MM.1S (cell line): ENCODE measurements at regions not wholly inside any gene's neighbourhood (a gene's known extent, or its start where the extent isn't known, plus 50 kb on each side); places are given as distances from the start of the nearest gene placed in this dataset.

Experiments used
- DNase-seq: peaks from one replicate; pipeline ENCODE4 v3.0.0-alpha.2; 2015
- H2AFZ ChIP-seq: fragments of 300-600 bp; sonication (generic); 2 replicates; pipeline ENCODE4 v1.6.0; 2016; ENCODE audit warnings: antibody characterized with exemption, low read length
- H3F3A ChIP-seq: fragments of 300-600 bp; sonication (generic); 2 replicates; pipeline ENCODE4 v1.6.1; 2016; ENCODE audit warnings: mild to moderate bottlenecking, antibody characterized with exemption, low read length, moderate library complexity, mixed read lengths; ENCODE audit not compliant: insufficient read depth
- H3K27ac ChIP-seq: fragments of 300-600 bp; sonication (generic); 2 replicates; pipeline ENCODE4 v1.5.1; 2016; ENCODE audit warnings: mild to moderate bottlenecking, low read length
- H3K27me3 ChIP-seq: fragments of 300-600 bp; sonication (generic); replicated peaks from 2 replicates; pipeline ENCODE4 v1.6.0; 2016; ENCODE audit warnings: low read length; ENCODE audit not compliant: insufficient read depth
- H3K36me3 ChIP-seq: fragments of 300-600 bp; sonication (generic); replicated peaks from 2 replicates; pipeline ENCODE4 v1.6.1; 2016; ENCODE audit warnings: mild to moderate bottlenecking, low read length, mixed read lengths; ENCODE audit not compliant: insufficient read depth
- H3K4me1 ChIP-seq: fragments of 300-600 bp; sonication (generic); 2 replicates; pipeline ENCODE4 v1.6.1; 2016; ENCODE audit warnings: low read length, mixed read lengths
- H3K4me2 ChIP-seq: fragments of 300-600 bp; sonication (generic); 2 replicates; pipeline ENCODE4 v1.6.0; 2016; ENCODE audit warnings: low read depth, low read length
- H3K4me3 ChIP-seq: fragments of 300-600 bp; sonication (generic); 2 replicates; pipeline ENCODE4 v1.5.1; 2016; ENCODE audit warnings: low read length, mixed read lengths
- H3K79me2 ChIP-seq: fragments of 300-600 bp; sonication (generic); 2 replicates; pipeline ENCODE4 v1.6.1; 2016; ENCODE audit warnings: mixed run types, low read length, mixed read lengths
- H3K9ac ChIP-seq: fragments of 300-600 bp; sonication (generic); 2 replicates; pipeline ENCODE4 v1.6.1; 2016; ENCODE audit warnings: low read length, mixed read lengths
- H3K9me2 ChIP-seq: fragments of 300-600 bp; sonication (generic); replicated peaks from 2 replicates; pipeline ENCODE4 v1.6.1; 2016; ENCODE audit warnings: mild to moderate bottlenecking, low read length, mixed read lengths; ENCODE audit not compliant: insufficient read depth
- H3K9me3 ChIP-seq: fragments of 300-600 bp; sonication (generic); replicated peaks from 2 replicates; pipeline ENCODE4 v1.6.1; 2016; ENCODE audit warnings: mild to moderate bottlenecking, low read length, mixed read lengths; ENCODE audit not compliant: insufficient read depth
- H4K20me1 ChIP-seq: fragments of 300-600 bp; sonication (generic); 2 replicates; pipeline ENCODE4 v1.6.1; 2016; ENCODE audit warnings: mild to moderate bottlenecking, low read length, moderate library complexity, mixed read lengths; ENCODE audit not compliant: insufficient read depth
- EZH2 ChIP-seq: fragments of 300-600 bp; sonication (generic); optimal IDR thresholded peaks from 2 replicates; pipeline ENCODE3; 2017; ENCODE audit warnings: low read depth, mild to moderate bottlenecking, antibody characterized with exemption, low read length, mixed read lengths
- EZH2phosphoT487 ChIP-seq: fragments of 300-600 bp; sonication (generic); IDR thresholded peaks from 2 replicates; pipeline ENCODE4 v1.6.1; 2018; ENCODE audit warnings: antibody characterized with exemption, low read length
- TF ChIP-seq, protein P1 (sequence below): fragments of 300-600 bp; sonication (generic); IDR thresholded peaks from 2 replicates; pipeline ENCODE4 v1.5.1; 2016; ENCODE audit warnings: antibody characterized with exemption, low read length, mixed read lengths

DNA sequence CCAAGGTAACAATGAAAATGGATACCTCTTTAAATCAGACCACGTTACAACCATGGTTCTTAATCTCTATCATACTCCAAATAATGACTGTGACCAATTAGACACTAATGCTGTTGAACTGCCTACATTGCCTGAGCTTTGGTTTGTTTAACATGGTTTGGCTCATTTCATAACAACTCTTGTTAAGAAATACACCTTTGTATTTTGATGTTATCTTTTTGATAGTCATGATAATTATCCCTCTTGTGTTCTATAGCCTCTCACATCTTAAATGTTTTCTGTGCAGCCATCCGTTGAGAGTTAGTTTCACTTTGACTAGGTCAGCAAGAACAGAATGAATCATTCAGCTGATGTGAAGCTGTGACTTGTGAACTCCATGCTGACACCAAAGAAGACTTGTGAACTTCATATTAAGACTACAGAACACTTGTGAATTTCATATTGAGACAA, 75.5 kb upstream of the RERGL start:
- Histone ChIP-seq H2AFZ (peak overlapping the region; percentile 82), H3K4me2 (peak overlapping the region; percentile 84), H3K36me3 (no peaks in the 10 kb centered on the region), H3K9me3 (no peaks in the 10 kb centered on the region), H4K20me1 (no peaks in the 10 kb centered on the region), H3K27me3 (no peaks in the 10 kb centered on the region), H3K9me2 (no peaks in the 10 kb centered on the region), H3K27ac (peak overlapping the region; percentile 42; the same call in 1 of the 2 replicates), H3K9ac (peak overlapping the region; percentile 17; the same call in 1 of the 2 replicates), H3K79me2 (no peaks in the 10 kb centered on the region), H3F3A (no peaks in the 10 kb centered on the region), H3K4me1 (peaks cover 10% of the 10 kb centered on the region), H3K4me3 (peak overlapping the region; percentile 34)
- TF ChIP-seq EZH2phosphoT487 = no peak
- TF ChIP-seq EZH2 = no peak
- TF ChIP-seq, protein P1, sequence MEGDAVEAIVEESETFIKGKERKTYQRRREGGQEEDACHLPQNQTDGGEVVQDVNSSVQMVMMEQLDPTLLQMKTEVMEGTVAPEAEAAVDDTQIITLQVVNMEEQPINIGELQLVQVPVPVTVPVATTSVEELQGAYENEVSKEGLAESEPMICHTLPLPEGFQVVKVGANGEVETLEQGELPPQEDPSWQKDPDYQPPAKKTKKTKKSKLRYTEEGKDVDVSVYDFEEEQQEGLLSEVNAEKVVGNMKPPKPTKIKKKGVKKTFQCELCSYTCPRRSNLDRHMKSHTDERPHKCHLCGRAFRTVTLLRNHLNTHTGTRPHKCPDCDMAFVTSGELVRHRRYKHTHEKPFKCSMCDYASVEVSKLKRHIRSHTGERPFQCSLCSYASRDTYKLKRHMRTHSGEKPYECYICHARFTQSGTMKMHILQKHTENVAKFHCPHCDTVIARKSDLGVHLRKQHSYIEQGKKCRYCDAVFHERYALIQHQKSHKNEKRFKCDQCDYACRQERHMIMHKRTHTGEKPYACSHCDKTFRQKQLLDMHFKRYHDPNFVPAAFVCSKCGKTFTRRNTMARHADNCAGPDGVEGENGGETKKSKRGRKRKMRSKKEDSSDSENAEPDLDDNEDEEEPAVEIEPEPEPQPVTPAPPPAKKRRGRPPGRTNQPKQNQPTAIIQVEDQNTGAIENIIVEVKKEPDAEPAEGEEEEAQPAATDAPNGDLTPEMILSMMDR = no peak
- DNase-seq = peak; percentile 80

DNA sequence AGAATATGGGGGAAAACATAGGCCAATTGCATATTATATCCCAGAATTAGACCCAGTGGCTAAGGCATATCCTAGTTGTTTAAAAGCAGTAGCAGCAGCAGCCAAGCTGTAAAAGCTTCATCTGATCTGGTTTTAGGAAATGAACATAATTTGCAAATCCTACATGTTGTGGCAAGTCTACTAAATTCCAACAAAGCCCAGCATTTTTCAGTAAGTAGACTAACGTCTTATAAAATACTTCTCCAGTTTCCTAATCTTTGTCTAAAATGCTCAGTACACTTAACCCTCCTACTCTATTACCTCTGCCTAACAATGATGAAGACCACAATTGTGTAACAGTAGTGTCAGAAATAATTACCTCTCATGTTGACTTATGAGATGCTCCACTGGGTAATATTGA, 70.9 kb upstream of the RERGL start:
- Histone ChIP-seq H3K4me3 (no peak overlapping the region), H3K9ac (no peak overlapping the region), H3K79me2 (no peaks in the 10 kb centered on the region), H3K27me3 (no peaks in the 10 kb centered on the region), H3F3A (no peaks in the 10 kb centered on the region), H3K9me3 (no peaks in the 10 kb centered on the region), H3K9me2 (no peaks in the 10 kb centered on the region), H3K36me3 (no peaks in the 10 kb centered on the region), H3K4me2 (no peak overlapping the region), H2AFZ (no peak overlapping the region), H3K4me1 (peaks cover 7% of the 10 kb centered on the region), H3K27ac (no peak overlapping the region), H4K20me1 (no peaks in the 10 kb centered on the region)
- DNase-seq = no peak
- no peak for TF ChIP-seq EZH2phosphoT487
- no peak for TF ChIP-seq EZH2
- TF ChIP-seq, protein P1 = no peak

GRCh38 chr12:18158774-18159557, 69.0 kb upstream of the RERGL start:
- no peak overlapping the region for H3K4me2 ChIP-seq
- H2AFZ ChIP-seq = no peak overlapping the region
- no peaks in the 10 kb centered on the region for H3K9me3 ChIP-seq
- H3K36me3 ChIP-seq = no peaks in the 10 kb centered on the region
- H3K4me3 ChIP-seq = no peak overlapping the region
- H3K4me1 ChIP-seq = no peaks in the 10 kb centered on the region
- no peak overlapping the region for H3K9ac ChIP-seq
- H4K20me1 ChIP-seq = no peaks in the 10 kb centered on the region
- TF ChIP-seq, protein P1 = peak; percentile 77
- TF ChIP-seq EZH2phosphoT487 (no peak), EZH2 (no peak)
- H3K9me2 ChIP-seq = no peaks in the 10 kb centered on the region
- no peaks in the 10 kb centered on the region for H3K79me2 ChIP-seq
- H3F3A ChIP-seq = no peaks in the 10 kb centered on the region
- no peaks in the 10 kb centered on the region for H3K27me3 ChIP-seq
- no peak overlapping the region for H3K27ac ChIP-seq
- DNase-seq = peak; percentile 64
